GM18499 (cell line): ENCODE measurements at regions not wholly inside any gene's neighbourhood (a gene's known extent, or its start where the extent isn't known, plus 50 kb on each side); places are given as distances from the start of the nearest gene placed in this dataset.
"Not testable (repeated sequence)": the region's sequence is repeated elsewhere in the genome, so short reads cannot be mapped to it uniquely, and the experiment has no call there.

Source experiments
- ATAC-seq: cut with Tn5 transposase; IDR thresholded peaks from one replicate; pipeline ENCODE4 v1.9.1; 2021; ENCODE audit warnings: moderate number of reproducible peaks; ENCODE audit not compliant: insufficient read depth, unreplicated experiment

DNA sequence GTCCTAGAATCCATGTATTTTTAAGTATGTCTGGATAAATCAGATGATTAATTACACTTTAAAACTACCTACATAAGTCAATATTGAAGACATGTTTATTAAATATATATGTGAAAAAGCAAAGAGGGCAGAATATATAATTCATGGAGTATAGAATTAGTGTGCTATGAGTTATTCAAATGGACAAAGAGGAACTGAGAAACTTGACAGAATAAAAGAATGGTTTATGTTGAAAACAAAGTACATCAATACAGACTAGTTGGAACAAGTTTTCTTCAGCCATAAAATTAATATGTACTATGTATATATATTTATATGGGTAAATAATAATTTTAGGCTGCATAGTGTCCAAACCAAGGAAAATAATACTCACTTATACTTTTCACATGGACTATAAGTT is 173.5 kb downstream of the NPFFR2 start:
- ATAC-seq: no peak

DNA sequence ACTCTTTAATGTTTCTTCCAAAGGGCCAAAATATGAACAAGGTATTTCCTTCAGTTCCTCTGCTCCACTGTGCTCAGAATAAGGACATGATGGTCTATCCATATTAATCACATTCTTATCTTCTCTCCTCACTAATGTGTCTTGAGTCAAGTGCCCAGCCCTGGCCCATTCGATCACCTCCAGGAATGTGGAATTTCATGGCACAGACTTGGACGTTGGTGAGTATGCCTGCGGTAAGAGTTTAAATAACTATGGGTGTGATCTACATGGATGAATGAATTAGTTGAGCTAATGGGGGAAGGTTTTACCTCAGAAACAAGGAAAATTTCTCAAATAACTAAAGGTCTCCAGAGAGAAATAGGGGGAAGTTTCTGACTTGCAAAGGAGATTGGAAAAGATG is 174.0 kb downstream of the NPFFR2 start:
- no peak for ATAC-seq

DNA sequence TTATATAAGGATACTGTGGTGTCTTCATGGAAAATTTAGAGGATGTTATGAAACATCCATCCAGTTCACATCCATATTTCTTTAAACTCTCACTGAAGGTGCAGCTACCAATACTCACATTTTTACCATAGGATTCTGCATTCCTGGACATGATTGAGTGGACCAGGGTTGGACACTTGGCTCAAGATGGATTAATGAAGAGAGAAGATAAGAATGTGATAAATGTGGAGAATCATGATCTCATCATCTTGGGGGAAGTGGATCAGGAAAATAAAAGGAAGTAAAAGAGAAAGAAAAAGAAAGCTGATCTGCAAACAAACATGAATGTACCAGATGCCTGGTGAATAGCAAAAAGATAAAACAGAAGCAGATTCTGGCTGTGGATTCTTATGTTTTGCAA is 175.4 kb downstream of the NPFFR2 start:
- no peak for ATAC-seq

DNA sequence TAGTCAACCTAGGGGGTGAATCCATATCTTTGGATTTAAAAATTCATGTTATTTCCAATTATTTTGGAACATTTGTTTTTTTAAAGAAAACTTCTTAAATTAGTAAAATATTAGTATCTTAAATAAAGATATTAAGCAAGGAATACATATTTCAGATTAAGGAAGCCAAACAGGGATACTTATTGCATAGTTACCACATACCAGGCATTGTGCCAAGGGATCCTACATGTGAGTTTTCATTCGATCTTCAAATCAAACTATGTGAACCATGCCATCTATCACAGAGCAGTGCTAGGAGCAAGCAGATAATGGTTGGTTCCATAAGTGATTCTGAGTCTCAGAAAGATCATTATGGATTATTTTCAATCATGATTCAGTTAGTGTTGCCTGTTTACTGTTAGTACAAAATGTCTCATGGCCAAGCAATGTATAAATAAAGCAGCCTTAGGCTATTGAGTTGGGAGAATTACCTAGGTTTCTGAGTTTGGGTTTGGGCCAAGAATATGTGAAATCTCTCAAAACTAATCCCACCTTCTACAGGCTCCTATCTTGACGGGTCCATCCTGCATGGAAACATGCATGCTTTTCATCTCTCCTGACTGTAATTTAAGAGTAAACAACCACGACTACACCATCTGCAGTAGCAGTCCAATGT is 176.7 kb downstream of the NPFFR2 start:
- no peak for ATAC-seq

DNA sequence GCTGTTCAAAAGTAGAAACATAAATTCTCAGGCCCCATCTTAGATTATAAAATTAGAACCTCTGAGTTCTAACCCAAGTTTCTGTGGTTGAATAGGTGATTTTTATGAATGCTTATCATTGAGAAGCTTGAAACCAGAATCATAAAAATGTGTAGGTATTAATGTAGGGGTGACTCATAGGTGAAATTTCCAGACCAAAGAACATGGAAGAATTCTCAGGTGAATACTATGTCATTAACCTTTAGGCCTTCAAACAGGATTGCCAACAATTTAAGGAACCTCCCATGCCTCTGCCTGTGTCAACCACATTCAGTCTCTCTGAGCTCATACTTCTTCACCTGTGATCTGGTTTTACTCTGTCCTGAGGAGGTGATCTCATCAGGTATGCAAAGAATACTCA is 177.8 kb downstream of the NPFFR2 start:
- peak; percentile 39 for ATAC-seq

DNA sequence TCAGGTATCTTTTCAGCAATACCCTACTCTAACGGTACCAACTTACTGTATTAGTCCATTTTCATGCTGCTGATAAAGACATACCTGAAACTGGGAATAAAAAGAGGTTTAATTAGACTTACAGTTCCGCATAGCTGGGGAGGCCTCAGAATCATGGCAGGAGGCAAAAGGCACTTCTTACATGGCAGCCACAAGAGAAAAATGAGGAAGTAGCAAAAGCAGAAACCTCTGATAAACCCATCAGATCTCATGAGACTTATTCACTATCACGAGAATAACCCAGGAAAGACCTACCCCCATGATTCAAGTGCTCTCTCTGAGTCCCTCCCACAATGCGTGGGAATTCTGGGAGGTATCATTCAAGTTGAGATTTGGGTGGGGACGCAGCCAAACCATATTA is 182.0 kb downstream of the NPFFR2 start:
- not testable (repeated sequence) for ATAC-seq

DNA sequence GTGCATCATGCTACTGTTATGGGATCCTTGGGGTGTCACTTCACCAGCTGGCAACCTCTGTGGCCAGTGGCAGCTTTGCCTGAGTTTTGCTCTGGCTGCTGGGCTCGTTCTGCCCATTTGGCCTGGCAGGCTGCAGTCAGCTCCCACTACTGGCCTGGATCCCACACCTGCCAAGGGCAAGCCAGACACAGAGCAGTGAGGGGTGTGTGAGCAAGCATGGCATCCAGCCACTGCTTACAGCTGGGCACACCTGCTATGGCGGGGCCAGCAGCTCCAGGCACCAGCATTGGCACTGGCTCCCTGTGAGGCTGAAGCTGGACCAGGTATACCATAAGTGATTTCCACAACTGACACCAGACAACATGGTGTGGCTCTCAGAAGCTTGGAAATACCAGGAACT is 183.4 kb downstream of the NPFFR2 start:
- no peak for ATAC-seq

GRCh38 chr4:72216539-72217277 is 184.9 kb downstream of the NPFFR2 start:
- no peak for ATAC-seq

DNA sequence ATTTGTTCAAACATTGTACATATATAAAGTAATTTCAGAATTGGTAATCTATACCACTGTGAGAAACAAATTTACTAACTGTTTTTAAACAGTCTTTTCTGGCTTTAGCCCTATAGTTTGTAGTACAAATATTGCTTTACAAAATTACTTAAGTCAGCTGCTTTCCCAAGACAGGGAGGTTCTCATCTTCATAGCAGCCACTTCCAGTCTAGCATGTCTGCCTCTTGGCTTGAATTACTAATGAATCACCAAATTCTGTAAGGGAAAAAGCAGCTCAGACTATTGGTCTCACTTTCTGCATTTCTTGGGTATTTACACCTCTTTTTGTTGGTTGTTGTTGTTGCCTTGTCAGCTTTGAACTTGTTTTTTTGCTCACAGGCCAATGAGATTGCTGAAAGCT is 187.2 kb downstream of the NPFFR2 start:
- no peak for ATAC-seq
